Astrocyte (in vitro differentiated cells and primary cell): ENCODE measurements at regions not wholly inside any gene's neighbourhood (a gene's known extent, or its start where the extent isn't known, plus 50 kb on each side); places are given as distances from the start of the nearest gene placed in this dataset.

Experiments used
- DNase-seq: peaks from one replicate; pipeline ENCODE4 v3.0.0-alpha.2; 2010; ENCODE audit warnings: low read depth
- FAIRE-seq: peaks from 2 replicates; lab custom pipeline; 2011; peaks lifted over from hg19 to GRCh38; lab: Jason Lieb, UNC
- H2AFZ ChIP-seq: 2 replicates; pipeline ENCODE4 v1.6.0; 2012; ENCODE audit warnings: low read depth, low read length, inconsistent platforms
- H3K27ac ChIP-seq: 2 replicates; pipeline ENCODE4 v1.5.1; 2011; ENCODE audit warnings: low read depth, low read length, inconsistent platforms
- H3K27me3 ChIP-seq: 2 replicates; pipeline ENCODE4 v1.6.0; 2011; ENCODE audit warnings: low read length, inconsistent platforms; ENCODE audit not compliant: insufficient read depth
- H3K36me3 ChIP-seq: 2 replicates; pipeline ENCODE4 v1.5.1; 2011; ENCODE audit warnings: low read length, inconsistent platforms; ENCODE audit not compliant: insufficient read depth
- H3K4me1 ChIP-seq: 2 replicates; pipeline ENCODE4 v1.5.1; 2011; ENCODE audit warnings: low read length, inconsistent platforms; ENCODE audit not compliant: insufficient read depth
- H3K4me2 ChIP-seq: 2 replicates; pipeline ENCODE4 v1.6.0; 2012; ENCODE audit warnings: low read length, inconsistent platforms
- H3K4me3 ChIP-seq: 2 replicates; pipeline ENCODE4 v1.5.1; 2011; ENCODE audit warnings: low read depth, mild to moderate bottlenecking, low read length, inconsistent platforms; ENCODE audit not compliant: insufficient read depth
- H3K79me2 ChIP-seq: 2 replicates; pipeline ENCODE4 v1.6.0; 2012; ENCODE audit warnings: mild to moderate bottlenecking, low read length, inconsistent platforms; ENCODE audit not compliant: insufficient read depth
- H3K9ac ChIP-seq: 2 replicates; pipeline ENCODE4 v1.6.0; 2012; ENCODE audit warnings: mild to moderate bottlenecking, low read length, inconsistent platforms
- H3K9me3 ChIP-seq: 2 replicates; pipeline ENCODE4 v1.5.1; 2012; ENCODE audit warnings: low read depth, mild to moderate bottlenecking, low read length, inconsistent platforms; ENCODE audit not compliant: insufficient read depth
- H4K20me1 ChIP-seq: 2 replicates; pipeline ENCODE4 v1.6.0; 2012; ENCODE audit warnings: low read length, inconsistent platforms; ENCODE audit not compliant: insufficient read depth
- H3K27ac Mint-ChIP-seq: one replicate; pipeline ENCODE4 v1.8.0; 2021; ENCODE audit warnings: mild to moderate bottlenecking, mixed read lengths; ENCODE audit not compliant: unreplicated experiment
- H3K27me3 Mint-ChIP-seq: one replicate; pipeline ENCODE4 v1.8.0; 2021; ENCODE audit warnings: low read depth, mixed read lengths; ENCODE audit not compliant: unreplicated experiment
- H3K36me3 Mint-ChIP-seq: one replicate; pipeline ENCODE4 v1.8.0; 2021; ENCODE audit warnings: low read depth, mixed read lengths; ENCODE audit not compliant: unreplicated experiment
- H3K4me1 Mint-ChIP-seq: one replicate; pipeline ENCODE4 v1.8.0; 2021; ENCODE audit warnings: low read depth, mixed read lengths; ENCODE audit not compliant: unreplicated experiment
- H3K4me3 Mint-ChIP-seq: one replicate; pipeline ENCODE4 v1.8.0; 2021; ENCODE audit warnings: mild to moderate bottlenecking, moderate library complexity, mixed read lengths; ENCODE audit not compliant: unreplicated experiment
- H3K9me3 Mint-ChIP-seq: one replicate; pipeline ENCODE4 v1.8.0; 2021; ENCODE audit warnings: mild to moderate bottlenecking, mixed read lengths; ENCODE audit not compliant: unreplicated experiment
- EZH2 ChIP-seq: IDR thresholded peaks from 2 replicates; pipeline ENCODE4 v1.6.1; 2012; ENCODE audit warnings: mild to moderate bottlenecking, low read length, inconsistent platforms; ENCODE audit not compliant: insufficient read depth
- TF ChIP-seq, protein P1 (sequence below): IDR thresholded peaks from 2 replicates; pipeline ENCODE4 v1.5.1; 2011; ENCODE audit warnings: low read depth, mild to moderate bottlenecking, inconsistent platforms, low read length, moderate library complexity; ENCODE audit not compliant: insufficient read depth

DNA sequence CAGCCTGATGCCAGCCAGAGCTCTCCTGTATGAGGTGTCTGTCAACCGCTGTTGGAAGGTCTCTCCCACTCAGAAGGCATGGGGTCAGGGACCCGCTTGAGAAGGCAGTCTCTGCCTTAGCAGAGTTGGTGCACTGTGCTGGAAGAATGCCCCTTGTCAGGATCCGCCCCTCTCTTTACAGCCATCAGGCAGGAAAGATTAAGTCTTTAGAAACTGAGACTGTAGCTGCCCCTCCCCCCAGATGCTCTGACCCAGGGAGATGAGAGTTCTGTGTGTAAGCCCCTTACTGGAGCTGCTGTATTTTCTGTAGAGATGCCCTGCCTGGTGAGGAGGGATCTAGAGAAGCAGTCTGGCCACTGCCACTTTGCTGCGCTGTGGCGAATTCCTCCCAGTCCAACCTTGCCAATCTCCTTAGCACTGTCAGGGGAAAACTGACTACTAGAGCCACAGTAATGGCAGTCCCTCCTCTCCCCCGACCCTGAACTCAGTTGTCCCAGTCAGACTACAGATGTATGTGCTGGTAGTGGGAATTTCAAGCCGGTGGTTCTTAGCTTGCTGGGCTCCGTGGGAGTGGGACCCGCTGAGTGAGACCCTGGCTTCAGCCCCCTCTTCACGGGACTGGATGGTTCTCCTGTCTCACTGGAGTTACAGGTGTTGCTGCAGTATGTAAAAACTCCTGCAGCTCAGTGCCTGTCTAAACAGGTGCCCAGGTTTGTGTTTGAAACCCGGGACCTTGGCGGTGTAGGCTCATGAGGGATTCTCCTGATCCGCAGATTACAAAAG, 285.5 kb upstream of the ZWINT start:
- Histone ChIP-seq H3K79me2 (no peaks in the 10 kb centered on the region), H2AFZ (no peak overlapping the region), H3K4me2 (no peak overlapping the region), H3K9ac (no peak overlapping the region), H3K4me1 (no peaks in the 10 kb centered on the region), H3K9me3 (no peaks in the 10 kb centered on the region), H3K4me3 (no peak overlapping the region), H3K27me3 (no peaks in the 10 kb centered on the region), H3K36me3 (no peaks in the 10 kb centered on the region), H4K20me1 (no peaks in the 10 kb centered on the region), H3K27ac (no peak overlapping the region)
- H3K4me1 Mint-ChIP-seq: no peaks in the 10 kb centered on the region
- H3K36me3 Mint-ChIP-seq: no peaks in the 10 kb centered on the region
- no peak overlapping the region for H3K27ac Mint-ChIP-seq
- no peaks in the 10 kb centered on the region for H3K9me3 Mint-ChIP-seq
- H3K27me3 Mint-ChIP-seq: no peaks in the 10 kb centered on the region
- FAIRE-seq (no peak), DNase-seq (no peak)
- TF ChIP-seq, protein P1, sequence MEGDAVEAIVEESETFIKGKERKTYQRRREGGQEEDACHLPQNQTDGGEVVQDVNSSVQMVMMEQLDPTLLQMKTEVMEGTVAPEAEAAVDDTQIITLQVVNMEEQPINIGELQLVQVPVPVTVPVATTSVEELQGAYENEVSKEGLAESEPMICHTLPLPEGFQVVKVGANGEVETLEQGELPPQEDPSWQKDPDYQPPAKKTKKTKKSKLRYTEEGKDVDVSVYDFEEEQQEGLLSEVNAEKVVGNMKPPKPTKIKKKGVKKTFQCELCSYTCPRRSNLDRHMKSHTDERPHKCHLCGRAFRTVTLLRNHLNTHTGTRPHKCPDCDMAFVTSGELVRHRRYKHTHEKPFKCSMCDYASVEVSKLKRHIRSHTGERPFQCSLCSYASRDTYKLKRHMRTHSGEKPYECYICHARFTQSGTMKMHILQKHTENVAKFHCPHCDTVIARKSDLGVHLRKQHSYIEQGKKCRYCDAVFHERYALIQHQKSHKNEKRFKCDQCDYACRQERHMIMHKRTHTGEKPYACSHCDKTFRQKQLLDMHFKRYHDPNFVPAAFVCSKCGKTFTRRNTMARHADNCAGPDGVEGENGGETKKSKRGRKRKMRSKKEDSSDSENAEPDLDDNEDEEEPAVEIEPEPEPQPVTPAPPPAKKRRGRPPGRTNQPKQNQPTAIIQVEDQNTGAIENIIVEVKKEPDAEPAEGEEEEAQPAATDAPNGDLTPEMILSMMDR: no peak
- TF ChIP-seq EZH2: no peak
- H3K4me3 Mint-ChIP-seq: no peak overlapping the region

DNA sequence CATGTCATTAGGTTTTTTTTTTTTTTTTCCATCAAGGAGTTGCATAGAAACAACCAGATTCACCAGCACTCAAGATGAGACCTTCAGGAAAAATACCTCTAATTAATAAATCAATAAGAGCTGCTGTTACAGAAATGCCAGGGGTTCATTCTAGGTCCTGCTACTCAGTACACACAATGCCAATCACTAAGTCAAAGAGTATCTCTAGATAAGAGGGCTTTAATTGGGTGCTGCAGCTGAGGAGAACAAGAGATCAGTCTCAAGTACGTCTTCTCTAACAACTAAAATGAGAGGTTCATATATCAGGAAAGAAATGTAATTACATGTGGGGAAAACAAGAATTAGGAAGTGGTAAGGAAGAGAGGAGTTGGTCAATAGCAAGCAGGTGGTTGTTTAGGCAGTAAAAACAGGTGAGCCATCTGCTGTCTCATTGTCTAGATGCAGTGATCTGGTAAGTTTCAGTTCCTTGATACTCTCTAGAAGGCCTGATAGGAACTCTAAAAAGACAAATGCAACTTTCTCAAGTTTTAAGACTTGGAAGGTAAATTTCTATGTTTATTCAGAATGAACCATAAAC, 272.9 kb upstream of the ZWINT start:
- Mint-ChIP-seq H3K27ac (no peak overlapping the region), H3K27me3 (no peaks in the 10 kb centered on the region), H3K4me3 (no peak overlapping the region), H3K36me3 (no peaks in the 10 kb centered on the region), H3K4me1 (no peaks in the 10 kb centered on the region), H3K9me3 (peaks cover 5% of the 10 kb centered on the region)
- Histone ChIP-seq H4K20me1 (no peaks in the 10 kb centered on the region), H3K27ac (no peak overlapping the region), H3K4me3 (no peak overlapping the region), H3K36me3 (no peaks in the 10 kb centered on the region), H3K27me3 (no peaks in the 10 kb centered on the region), H3K9ac (no peak overlapping the region), H3K9me3 (no peaks in the 10 kb centered on the region), H3K4me2 (no peak overlapping the region), H3K4me1 (no peaks in the 10 kb centered on the region), H3K79me2 (no peaks in the 10 kb centered on the region), H2AFZ (no peak overlapping the region)
- DNase-seq: no peak
- TF ChIP-seq, protein P1: no peak
- no peak for TF ChIP-seq EZH2
- FAIRE-seq: no peak

DNA sequence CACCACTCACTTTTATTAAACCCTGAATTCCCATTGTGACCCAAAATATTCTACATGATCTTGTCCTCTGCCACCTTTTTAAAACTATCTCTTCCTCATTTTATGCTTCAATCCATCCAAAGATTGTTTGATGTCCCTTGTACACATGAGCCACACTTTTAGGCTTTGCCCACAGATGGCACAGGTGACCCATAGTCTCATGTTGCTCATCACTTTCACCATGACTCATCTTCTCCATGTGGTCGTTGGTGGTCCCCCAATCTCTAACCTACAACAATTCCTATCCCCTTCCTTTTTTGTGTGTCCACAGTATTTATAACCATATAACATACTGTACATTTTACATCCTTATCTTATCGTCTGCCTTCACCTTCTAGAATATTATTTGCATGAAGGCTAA, 271.5 kb upstream of the ZWINT start:
- Histone ChIP-seq H4K20me1 (no peaks in the 10 kb centered on the region), H3K27me3 (no peaks in the 10 kb centered on the region), H3K4me1 (no peaks in the 10 kb centered on the region), H3K36me3 (no peaks in the 10 kb centered on the region), H3K79me2 (no peaks in the 10 kb centered on the region), H3K4me2 (no peak overlapping the region), H3K4me3 (no peak overlapping the region), H3K9me3 (no peaks in the 10 kb centered on the region), H2AFZ (no peak overlapping the region), H3K9ac (no peak overlapping the region), H3K27ac (no peak overlapping the region)
- H3K27ac Mint-ChIP-seq: no peak overlapping the region
- H3K27me3 Mint-ChIP-seq: no peaks in the 10 kb centered on the region
- DNase-seq: no peak
- FAIRE-seq: no peak
- no peak for TF ChIP-seq EZH2
- TF ChIP-seq, protein P1: no peak
- no peaks in the 10 kb centered on the region for H3K4me1 Mint-ChIP-seq
- H3K4me3 Mint-ChIP-seq: no peak overlapping the region
- H3K36me3 Mint-ChIP-seq: no peaks in the 10 kb centered on the region
- peaks cover 4% of the 10 kb centered on the region for H3K9me3 Mint-ChIP-seq
